ENCODE measurements at regions not wholly inside any gene's neighbourhood (a gene's known extent, or its start where the extent isn't known, plus 50 kb on each side); places are given as distances from the start of the nearest gene placed in this dataset.

DNA sequence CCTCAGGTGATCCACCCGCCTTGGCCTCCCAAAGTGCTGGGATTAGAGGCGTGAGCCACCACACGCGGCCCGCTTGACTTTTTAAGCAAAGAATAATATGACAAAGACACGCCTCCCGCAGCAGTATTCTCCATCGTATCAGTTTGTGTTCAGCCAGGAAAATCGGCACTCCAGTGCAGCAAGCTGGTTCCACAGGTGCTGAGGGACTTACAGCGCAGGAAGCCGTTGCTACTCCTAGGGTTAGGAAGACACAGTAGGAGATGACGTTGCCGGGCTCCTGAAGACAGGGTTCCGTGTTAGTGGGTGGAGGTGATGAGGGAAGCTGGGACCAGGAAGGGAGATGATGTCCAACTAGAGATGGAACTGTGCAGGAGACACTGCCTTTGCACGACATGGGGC lies 65.8 kb upstream of the CECR2 start:
- TF ChIP-seq, protein P1, sequence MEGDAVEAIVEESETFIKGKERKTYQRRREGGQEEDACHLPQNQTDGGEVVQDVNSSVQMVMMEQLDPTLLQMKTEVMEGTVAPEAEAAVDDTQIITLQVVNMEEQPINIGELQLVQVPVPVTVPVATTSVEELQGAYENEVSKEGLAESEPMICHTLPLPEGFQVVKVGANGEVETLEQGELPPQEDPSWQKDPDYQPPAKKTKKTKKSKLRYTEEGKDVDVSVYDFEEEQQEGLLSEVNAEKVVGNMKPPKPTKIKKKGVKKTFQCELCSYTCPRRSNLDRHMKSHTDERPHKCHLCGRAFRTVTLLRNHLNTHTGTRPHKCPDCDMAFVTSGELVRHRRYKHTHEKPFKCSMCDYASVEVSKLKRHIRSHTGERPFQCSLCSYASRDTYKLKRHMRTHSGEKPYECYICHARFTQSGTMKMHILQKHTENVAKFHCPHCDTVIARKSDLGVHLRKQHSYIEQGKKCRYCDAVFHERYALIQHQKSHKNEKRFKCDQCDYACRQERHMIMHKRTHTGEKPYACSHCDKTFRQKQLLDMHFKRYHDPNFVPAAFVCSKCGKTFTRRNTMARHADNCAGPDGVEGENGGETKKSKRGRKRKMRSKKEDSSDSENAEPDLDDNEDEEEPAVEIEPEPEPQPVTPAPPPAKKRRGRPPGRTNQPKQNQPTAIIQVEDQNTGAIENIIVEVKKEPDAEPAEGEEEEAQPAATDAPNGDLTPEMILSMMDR (tag by site-specific recombination; IDR thresholded peaks at IDR 0.05) = no peak
- TF ChIP-seq ZBTB1 (tag by site-specific recombination; IDR thresholded peaks at IDR 0.05) (no peak), ZNF530 (tag by site-specific recombination; IDR thresholded peaks at IDR 0.05; ENCODE audit: low read depth) (no peak), ZNF658 (tag by site-specific recombination; IDR thresholded peaks at IDR 0.05) (no peak), REPIN1 (tag by site-specific recombination; IDR thresholded peaks at IDR 0.05; ENCODE audit: low read depth) (no peak), SP3 (tag by site-specific recombination; IDR thresholded peaks at IDR 0.05) (no peak), ZNF585B (tag by site-specific recombination; IDR thresholded peaks at IDR 0.05) (no peak)
- TF ChIP-seq, protein P2, sequence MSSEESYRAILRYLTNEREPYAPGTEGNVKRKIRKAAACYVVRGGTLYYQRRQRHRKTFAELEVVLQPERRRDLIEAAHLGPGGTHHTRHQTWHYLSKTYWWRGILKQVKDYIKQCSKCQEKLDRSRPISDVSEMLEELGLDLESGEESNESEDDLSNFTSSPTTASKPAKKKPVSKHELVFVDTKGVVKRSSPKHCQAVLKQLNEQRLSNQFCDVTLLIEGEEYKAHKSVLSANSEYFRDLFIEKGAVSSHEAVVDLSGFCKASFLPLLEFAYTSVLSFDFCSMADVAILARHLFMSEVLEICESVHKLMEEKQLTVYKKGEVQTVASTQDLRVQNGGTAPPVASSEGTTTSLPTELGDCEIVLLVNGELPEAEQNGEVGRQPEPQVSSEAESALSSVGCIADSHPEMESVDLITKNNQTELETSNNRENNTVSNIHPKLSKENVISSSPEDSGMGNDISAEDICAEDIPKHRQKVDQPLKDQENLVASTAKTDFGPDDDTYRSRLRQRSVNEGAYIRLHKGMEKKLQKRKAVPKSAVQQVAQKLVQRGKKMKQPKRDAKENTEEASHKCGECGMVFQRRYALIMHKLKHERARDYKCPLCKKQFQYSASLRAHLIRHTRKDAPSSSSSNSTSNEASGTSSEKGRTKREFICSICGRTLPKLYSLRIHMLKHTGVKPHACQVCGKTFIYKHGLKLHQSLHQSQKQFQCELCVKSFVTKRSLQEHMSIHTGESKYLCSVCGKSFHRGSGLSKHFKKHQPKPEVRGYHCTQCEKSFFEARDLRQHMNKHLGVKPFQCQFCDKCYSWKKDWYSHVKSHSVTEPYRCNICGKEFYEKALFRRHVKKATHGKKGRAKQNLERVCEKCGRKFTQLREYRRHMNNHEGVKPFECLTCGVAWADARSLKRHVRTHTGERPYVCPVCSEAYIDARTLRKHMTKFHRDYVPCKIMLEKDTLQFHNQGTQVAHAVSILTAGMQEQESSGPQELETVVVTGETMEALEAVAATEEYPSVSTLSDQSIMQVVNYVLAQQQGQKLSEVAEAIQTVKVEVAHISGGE (tag by site-specific recombination; conservative IDR thresholded peaks at IDR 0.05; ENCODE audit: low read depth) = no peak
